Uterus (tissue), 2 donors: ENCODE measurements at regions not wholly inside any gene's neighbourhood (a gene's known extent, or its start where the extent isn't known, plus 50 kb on each side); places are given as distances from the start of the nearest gene placed in this dataset.
"Not testable (repeated sequence)": the region's sequence is repeated elsewhere in the genome, so short reads cannot be mapped to it uniquely, and the experiment has no call there.

Experiments used
- CTCF ChIP-seq, 4 experiments: fragments of 200-600 bp in 2 of 4; fragments of 450-650 bp in 2 of 4; sonication (generic) in 2 of 4; IDR thresholded peaks; one replicate each; pipeline ENCODE4 v1.5.1; 2016 to 2019; ENCODE audit warnings: antibody characterized with exemption in 4 of 4, mild to moderate bottlenecking in 2 of 4, moderate library complexity in 1 of 4
- POLR2A ChIP-seq, 2 donors: fragments of 450-650 bp; IDR thresholded peaks; one replicate each; pipeline ENCODE4 v1.6.1; 2016; ENCODE audit warnings: antibody characterized with exemption in 2 of 2, mild to moderate bottlenecking in 1 of 2, moderate library complexity in 1 of 2

- not testable (repeated sequence) for TF ChIP-seq CTCF, POLR2A (IDR thresholded peaks at IDR 0.05)
Measured at GRCh38 chr17:34039213-34039612, 215.9 kb upstream of the CCL2 start.
